ENCODE measurements at regions not wholly inside any gene's neighbourhood (a gene's known extent, or its start where the extent isn't known, plus 50 kb on each side); places are given as distances from the start of the nearest gene placed in this dataset.
"Not testable (repeated sequence)": the region's sequence is repeated elsewhere in the genome, so short reads cannot be mapped to it uniquely, and the experiment has no call there.

GRCh38 chr11:134497586-134497985 is 85.5 kb upstream of the B3GAT1 start:
- Mint-ChIP-seq H3K27ac (no peak overlapping the region), H3K4me3 (no peak overlapping the region), H3K36me3 (no peaks in the 10 kb centered on the region), H3K27me3 (peaks cover 23% of the 10 kb centered on the region), H3K9me3 (peaks cover 5% of the 10 kb centered on the region), H3K4me1 (ENCODE audit: unreplicated experiment) (peaks cover under 1% of the 10 kb centered on the region)
- TF ChIP-seq CTCF (conservative IDR thresholded peaks at IDR 0.05): no peak
- DNase-seq (ENCODE audit: extremely low spot score, unreplicated experiment): no peak

- H3K36me3 Mint-ChIP-seq: not testable (repeated sequence)
Measured at GRCh38 chr11:134496058-134496457, 84.0 kb upstream of the B3GAT1 start.

GRCh38 chr11:134494395-134494794 is 82.4 kb upstream of the B3GAT1 start:
- not testable (repeated sequence) for H3K4me3 Mint-ChIP-seq; H3K4me1 Mint-ChIP-seq (ENCODE audit: unreplicated experiment); H3K36me3 Mint-ChIP-seq; H3K27ac Mint-ChIP-seq; H3K9me3 Mint-ChIP-seq; DNase-seq (ENCODE audit: extremely low spot score, unreplicated experiment)
- peaks cover 16% of the 10 kb centered on the region for H3K27me3 Mint-ChIP-seq

More at GRCh38 chr11:134496058-134496457, 84.0 kb upstream of the B3GAT1 start:
- peaks cover 23% of the 10 kb centered on the region for H3K27me3 Mint-ChIP-seq
- H3K27ac Mint-ChIP-seq; H3K9me3 Mint-ChIP-seq; H3K4me1 Mint-ChIP-seq (ENCODE audit: unreplicated experiment); H3K4me3 Mint-ChIP-seq; DNase-seq (ENCODE audit: extremely low spot score, unreplicated experiment): not testable (repeated sequence)

- not testable (repeated sequence) for DNase-seq (ENCODE audit: extremely low spot score, unreplicated experiment); H3K4me3 Mint-ChIP-seq; H3K4me1 Mint-ChIP-seq (ENCODE audit: unreplicated experiment); H3K9me3 Mint-ChIP-seq; H3K36me3 Mint-ChIP-seq; H3K27ac Mint-ChIP-seq
- H3K27me3 Mint-ChIP-seq: peaks cover 25% of the 10 kb centered on the region
Measured at GRCh38 chr11:134492411-134492810, 80.4 kb upstream of the B3GAT1 start.

- no peaks in the 10 kb centered on the region for H3K36me3 Mint-ChIP-seq
- H3K27ac Mint-ChIP-seq: no peak overlapping the region
- H3K4me1 Mint-ChIP-seq (ENCODE audit: unreplicated experiment): no peaks in the 10 kb centered on the region
- no peak overlapping the region for H3K4me3 Mint-ChIP-seq
- no peak for TF ChIP-seq CTCF (conservative IDR thresholded peaks at IDR 0.05)
- H3K9me3 Mint-ChIP-seq: no peaks in the 10 kb centered on the region
- no peak for DNase-seq (ENCODE audit: extremely low spot score, unreplicated experiment)
- peaks cover 13% of the 10 kb centered on the region for H3K27me3 Mint-ChIP-seq
Measured at GRCh38 chr11:134489728-134490127, 77.7 kb upstream of the B3GAT1 start.

- Mint-ChIP-seq H3K4me1 (ENCODE audit: unreplicated experiment) (no peaks in the 10 kb centered on the region), H3K4me3 (no peak overlapping the region), H3K36me3 (no peaks in the 10 kb centered on the region), H3K9me3 (no peaks in the 10 kb centered on the region), H3K27me3 (peaks cover 16% of the 10 kb centered on the region), H3K27ac (no peak overlapping the region)
- no peak for DNase-seq (ENCODE audit: extremely low spot score, unreplicated experiment)
- TF ChIP-seq CTCF (conservative IDR thresholded peaks at IDR 0.05): no peak
Measured at GRCh38 chr11:134488913-134489312, 76.9 kb upstream of the B3GAT1 start.

GRCh38 chr11:134488512-134488911 is 76.5 kb upstream of the B3GAT1 start:
- no peaks in the 10 kb centered on the region for H3K36me3 Mint-ChIP-seq
- no peaks in the 10 kb centered on the region for H3K9me3 Mint-ChIP-seq
- H3K4me3 Mint-ChIP-seq: no peak overlapping the region
- H3K27me3 Mint-ChIP-seq: peaks cover 19% of the 10 kb centered on the region
- no peaks in the 10 kb centered on the region for H3K4me1 Mint-ChIP-seq (ENCODE audit: unreplicated experiment)
- no peak overlapping the region for H3K27ac Mint-ChIP-seq
- TF ChIP-seq CTCF (conservative IDR thresholded peaks at IDR 0.05): no peak
- DNase-seq (ENCODE audit: extremely low spot score, unreplicated experiment): no peak

Data from type B pancreatic cell (in vitro differentiated cells).